Activated CD8-positive, alpha-beta T cell treated with anti-CD3 and anti-CD28 coated beads, Interleukin-2, amount 10 ng/mL, durations not matched to agents 7 days and 5 days (primary cell): ENCODE measurements at regions not wholly inside any gene's neighbourhood (a gene's known extent, or its start where the extent isn't known, plus 50 kb on each side); places are given as distances from the start of the nearest gene placed in this dataset.

ENCODE experiments used
- ATAC-seq: fragments of 150-1000 bp; cut with Tn5 transposase; one replicate; pipeline ENCODE4 v1.10.0; 2021; ENCODE audit warnings: moderate library complexity
- CTCF ChIA-PET: fragments of 350-600 bp; sonication (Branson Sonifier 250); formaldehyde crosslinking; loops from one replicate; lab custom pipeline; 2021; ENCODE audit warnings: antibody characterized with exemption; lab: Charles Lee
- POLR2A ChIA-PET: fragments of 350-600 bp; sonication (Branson Sonifier 250); formaldehyde crosslinking; loops from one replicate; lab custom pipeline; 2021; ENCODE audit warnings: antibody characterized with exemption; lab: Charles Lee
- DNase-seq: peaks from one replicate; pipeline ENCODE4 v3.0.0-alpha.2; 2020
- H3K27ac Mint-ChIP-seq: one replicate; pipeline ENCODE4 v1.8.0; 2021; ENCODE audit warnings: mild to moderate bottlenecking, mixed read lengths
- H3K27me3 Mint-ChIP-seq: one replicate; pipeline ENCODE4 v1.8.0; 2021; ENCODE audit warnings: low read depth, mixed read lengths
- H3K36me3 Mint-ChIP-seq: one replicate; pipeline ENCODE4 v1.8.0; 2021; ENCODE audit warnings: low read depth, mixed read lengths
- H3K4me1 Mint-ChIP-seq: one replicate; pipeline ENCODE4 v1.8.0; 2021; ENCODE audit warnings: low read depth, mixed read lengths
- H3K4me3 Mint-ChIP-seq: one replicate; pipeline ENCODE4 v1.8.0; 2021; ENCODE audit warnings: mild to moderate bottlenecking, mixed read lengths
- H3K9me3 Mint-ChIP-seq: one replicate; pipeline ENCODE4 v1.8.0; 2022; ENCODE audit warnings: mixed read lengths; ENCODE audit not compliant: insufficient read depth

DNA sequence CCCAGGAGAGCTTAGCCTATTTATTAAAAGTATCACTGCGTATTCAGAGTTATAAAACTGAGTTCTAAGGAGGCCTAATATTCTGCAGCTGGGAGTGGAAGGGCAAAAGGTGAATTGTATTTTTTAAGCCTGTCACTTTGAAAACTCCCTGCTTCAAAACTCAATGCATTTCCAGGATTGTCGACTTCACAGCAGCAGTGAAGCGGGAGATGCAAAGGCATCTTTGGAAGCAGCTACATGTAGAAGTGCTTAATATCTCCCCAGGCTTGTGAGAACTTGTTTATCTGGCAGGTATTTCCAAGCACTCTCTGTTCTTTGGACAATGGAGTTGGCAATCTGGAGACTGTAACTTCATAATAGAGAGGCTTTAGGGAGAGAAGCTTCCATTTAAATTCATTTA is 717.5 kb upstream of the SLIT2 start:
- H3K27ac Mint-ChIP-seq: no peak overlapping the region
- H3K9me3 Mint-ChIP-seq: peaks cover 3% of the 10 kb centered on the region
- no peaks in the 10 kb centered on the region for H3K27me3 Mint-ChIP-seq
- ATAC-seq (no peak), DNase-seq (no peak)
- H3K36me3 Mint-ChIP-seq: no peaks in the 10 kb centered on the region
- no peak overlapping the region for H3K4me3 Mint-ChIP-seq
- no peaks in the 10 kb centered on the region for H3K4me1 Mint-ChIP-seq
- ChIA-PET CTCF (no interaction called here), POLR2A (no interaction called here)

DNA sequence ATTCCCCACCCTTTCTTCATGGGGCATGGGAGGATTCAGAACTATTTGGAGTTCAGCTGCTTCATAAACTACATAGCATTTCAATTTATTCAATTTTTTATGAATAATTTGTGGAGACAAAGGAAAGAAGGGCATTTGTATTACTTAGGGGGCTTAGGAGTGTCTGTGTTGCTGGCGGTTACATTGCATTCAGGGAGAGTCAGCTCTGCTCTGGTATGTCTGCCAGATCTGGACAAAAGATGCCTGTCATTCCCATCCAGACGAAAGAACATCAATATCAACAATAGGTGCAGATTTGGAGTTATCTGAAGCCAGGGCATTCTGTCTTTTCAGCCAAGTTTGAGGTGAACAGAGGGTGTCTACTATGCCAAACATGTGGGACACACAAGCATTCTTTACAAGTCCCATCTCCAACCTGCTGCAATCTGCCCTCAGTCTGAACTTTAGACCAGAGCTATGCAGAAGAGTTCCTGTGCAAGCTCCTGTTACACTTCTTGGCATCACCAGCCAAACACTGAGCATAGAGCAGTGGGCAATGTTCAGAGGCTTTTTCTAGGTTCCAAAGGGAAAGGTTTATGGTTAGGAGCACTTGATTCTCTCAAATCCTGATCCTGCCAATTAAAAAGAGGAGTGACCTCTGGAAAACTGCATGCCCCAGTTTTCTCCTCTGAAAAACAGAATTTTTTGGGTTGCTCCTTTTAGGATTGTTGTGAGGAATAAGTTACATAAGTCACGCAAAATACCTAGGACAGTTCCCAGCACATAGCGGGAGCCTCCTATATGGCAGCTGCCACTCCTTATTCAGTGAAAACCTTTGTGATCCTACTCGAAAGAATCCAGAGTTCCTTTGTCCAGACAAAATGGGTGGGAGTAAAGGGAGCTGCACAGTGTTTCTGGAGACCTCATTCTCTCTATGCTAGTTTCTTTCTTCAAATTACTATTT is 719.5 kb upstream of the SLIT2 start:
- DNase-seq: no peak
- Mint-ChIP-seq H3K27ac (no peak overlapping the region), H3K4me1 (no peaks in the 10 kb centered on the region), H3K4me3 (no peak overlapping the region), H3K36me3 (no peaks in the 10 kb centered on the region), H3K27me3 (no peaks in the 10 kb centered on the region), H3K9me3 (peaks cover 2% of the 10 kb centered on the region)
- ATAC-seq: no peak
- POLR2A ChIA-PET: no interaction called here
- CTCF ChIA-PET: no interaction called here

DNA sequence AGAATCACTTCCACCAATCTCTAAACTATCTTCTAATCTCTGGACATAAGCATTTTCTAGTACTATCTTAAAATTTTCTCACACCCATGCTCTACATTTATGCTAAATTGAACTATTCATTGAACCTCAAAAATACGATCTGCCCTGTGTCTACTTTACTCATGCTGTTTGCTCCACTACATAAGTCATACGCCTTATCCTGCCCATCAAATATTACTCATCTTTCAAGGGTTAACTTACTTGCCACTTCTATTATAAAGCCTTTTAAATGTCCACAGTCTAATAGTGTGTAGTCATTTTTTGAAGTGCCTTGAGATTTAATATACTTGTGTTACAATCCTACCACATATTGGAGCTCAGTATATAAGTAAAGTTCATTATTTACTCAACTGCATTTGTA is 727.7 kb upstream of the SLIT2 start:
- H3K9me3 Mint-ChIP-seq: no peaks in the 10 kb centered on the region
- no peaks in the 10 kb centered on the region for H3K36me3 Mint-ChIP-seq
- no peak for DNase-seq
- no peak overlapping the region for H3K4me3 Mint-ChIP-seq
- H3K27ac Mint-ChIP-seq: no peak overlapping the region
- H3K4me1 Mint-ChIP-seq: no peaks in the 10 kb centered on the region
- POLR2A ChIA-PET: no interaction called here
- no peaks in the 10 kb centered on the region for H3K27me3 Mint-ChIP-seq
- no peak for ATAC-seq
- CTCF ChIA-PET: no interaction called here

DNA sequence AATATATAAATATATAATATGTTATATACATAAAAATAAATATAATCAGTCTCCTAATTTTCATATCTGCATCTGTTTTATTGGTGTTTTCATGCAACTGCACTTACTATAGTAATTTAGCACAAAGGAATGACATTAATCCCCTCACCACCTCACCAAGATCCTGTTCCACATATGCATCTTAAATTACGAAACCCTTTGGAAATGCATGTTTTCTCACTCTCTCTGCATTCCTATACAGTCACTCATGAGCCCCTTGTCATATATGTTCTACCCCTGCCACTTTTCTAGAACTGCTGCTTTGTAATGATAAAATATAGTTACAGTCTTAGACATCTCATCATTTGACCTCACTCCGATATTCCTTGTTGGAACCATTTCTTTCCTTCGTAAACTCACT is 728.7 kb upstream of the SLIT2 start:
- POLR2A ChIA-PET: no interaction called here
- no peaks in the 10 kb centered on the region for H3K27me3 Mint-ChIP-seq
- CTCF ChIA-PET: no interaction called here
- H3K9me3 Mint-ChIP-seq: no peaks in the 10 kb centered on the region
- ATAC-seq (no peak), DNase-seq (no peak)
- no peaks in the 10 kb centered on the region for H3K36me3 Mint-ChIP-seq
- no peak overlapping the region for H3K27ac Mint-ChIP-seq
- no peak overlapping the region for H3K4me3 Mint-ChIP-seq
- H3K4me1 Mint-ChIP-seq: no peaks in the 10 kb centered on the region

DNA sequence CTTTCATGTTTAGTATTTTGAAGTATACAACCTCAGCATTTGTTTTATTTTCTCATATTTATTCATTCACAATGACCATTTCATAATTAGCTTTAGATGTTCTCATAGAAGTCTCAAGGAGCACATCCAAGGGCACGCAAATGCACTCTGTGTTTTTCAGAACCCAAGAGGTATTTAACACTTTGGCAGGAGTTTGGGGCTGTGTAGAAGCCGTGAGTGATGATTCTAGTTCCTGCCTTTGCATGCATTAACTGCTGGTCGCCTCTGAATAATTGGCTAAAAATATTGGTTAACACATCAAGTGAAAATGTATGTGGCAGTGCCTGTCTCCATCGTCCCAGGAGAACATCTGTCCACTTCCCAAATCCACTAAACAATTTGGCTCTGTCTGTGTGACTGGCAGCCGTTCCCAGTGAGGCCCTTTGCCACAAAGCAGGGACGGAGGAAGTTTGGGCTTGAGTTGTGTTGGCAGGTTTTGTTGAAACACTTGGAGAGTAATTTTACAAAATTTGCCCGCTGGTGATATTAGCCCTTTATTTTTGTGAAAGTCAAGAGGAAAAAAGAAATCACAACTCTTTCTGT is 730.7 kb upstream of the SLIT2 start:
- no peaks in the 10 kb centered on the region for H3K4me1 Mint-ChIP-seq
- CTCF ChIA-PET: no interaction called here
- H3K4me3 Mint-ChIP-seq: no peak overlapping the region

DNA sequence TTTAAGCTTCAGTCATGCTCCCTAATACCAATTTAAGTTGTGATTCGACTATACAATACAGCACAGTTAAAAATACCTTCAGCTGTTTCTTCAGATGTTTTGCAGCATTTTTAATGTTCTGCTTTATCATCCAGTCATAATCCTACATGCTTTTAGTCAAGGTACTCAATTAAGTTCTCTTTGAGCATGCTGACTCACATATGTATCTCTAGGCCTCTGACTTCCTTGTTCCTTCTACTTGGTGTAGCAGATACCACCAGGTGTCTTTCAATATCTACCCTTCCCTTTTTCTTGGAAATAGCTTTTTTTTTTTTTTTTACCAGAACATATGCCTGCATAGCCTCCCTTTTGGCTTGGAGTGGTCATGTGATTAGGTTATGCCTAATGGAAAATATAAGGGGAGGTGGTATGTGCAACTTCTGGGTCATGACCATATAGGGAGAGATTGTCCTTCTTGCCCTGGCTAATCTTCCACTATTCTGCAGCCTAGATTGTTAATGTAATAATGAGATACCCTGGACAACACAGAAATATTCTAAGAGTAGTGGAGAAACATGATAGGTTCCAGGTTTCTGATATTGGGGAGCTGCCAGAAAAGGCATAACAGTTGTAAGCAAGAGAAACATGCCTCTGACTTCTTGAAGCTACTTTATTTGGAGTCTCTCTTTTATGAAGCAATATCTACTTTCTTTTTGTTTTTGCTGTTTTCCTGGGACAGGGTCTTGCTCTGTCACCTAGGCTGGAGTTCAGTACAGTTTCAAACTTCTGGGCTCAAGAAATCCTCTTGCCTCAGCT is 737.2 kb upstream of the SLIT2 start:
- CTCF ChIA-PET: no interaction called here

More for the DNA sequence above, 730.7 kb upstream of the SLIT2 start:
- DNase-seq (no peak), ATAC-seq (no peak)
- no peaks in the 10 kb centered on the region for H3K27me3 Mint-ChIP-seq
- POLR2A ChIA-PET: no interaction called here
- no peaks in the 10 kb centered on the region for H3K36me3 Mint-ChIP-seq
- H3K9me3 Mint-ChIP-seq: no peaks in the 10 kb centered on the region
- H3K27ac Mint-ChIP-seq: no peak overlapping the region

DNA sequence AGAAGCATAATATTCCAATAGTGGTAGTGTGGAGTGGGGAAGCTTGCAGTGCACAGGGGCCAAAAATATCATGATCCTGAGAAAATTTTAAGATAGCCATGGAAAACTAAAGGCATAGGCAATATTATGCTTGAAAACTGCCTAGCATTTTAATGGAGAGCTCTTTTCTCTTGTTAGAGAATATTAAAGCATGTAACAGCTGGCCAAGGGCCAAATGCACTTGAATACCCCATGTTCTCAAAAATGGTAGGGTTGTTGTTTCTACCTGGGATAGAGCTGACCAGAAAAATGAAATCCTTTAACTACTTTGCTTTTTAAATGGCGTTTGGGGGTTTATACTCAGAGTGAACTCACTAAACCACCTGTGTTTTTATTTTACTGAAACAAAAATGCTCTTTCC is 739.6 kb upstream of the SLIT2 start:
- Mint-ChIP-seq H3K9me3 (peaks cover 3% of the 10 kb centered on the region), H3K27ac (no peak overlapping the region), H3K36me3 (no peaks in the 10 kb centered on the region), H3K4me1 (no peaks in the 10 kb centered on the region), H3K27me3 (no peaks in the 10 kb centered on the region), H3K4me3 (no peak overlapping the region)
- DNase-seq (no peak), ATAC-seq (no peak)
- ChIA-PET POLR2A (no interaction called here), CTCF (no interaction called here)

More for the DNA sequence above, 737.2 kb upstream of the SLIT2 start:
- ATAC-seq: no peak
- POLR2A ChIA-PET: no interaction called here
- no peak overlapping the region for H3K4me3 Mint-ChIP-seq
- H3K27me3 Mint-ChIP-seq: no peaks in the 10 kb centered on the region
- peaks cover 3% of the 10 kb centered on the region for H3K9me3 Mint-ChIP-seq
- H3K27ac Mint-ChIP-seq: no peak overlapping the region
- no peaks in the 10 kb centered on the region for H3K36me3 Mint-ChIP-seq
- no peak for DNase-seq
- no peaks in the 10 kb centered on the region for H3K4me1 Mint-ChIP-seq

DNA sequence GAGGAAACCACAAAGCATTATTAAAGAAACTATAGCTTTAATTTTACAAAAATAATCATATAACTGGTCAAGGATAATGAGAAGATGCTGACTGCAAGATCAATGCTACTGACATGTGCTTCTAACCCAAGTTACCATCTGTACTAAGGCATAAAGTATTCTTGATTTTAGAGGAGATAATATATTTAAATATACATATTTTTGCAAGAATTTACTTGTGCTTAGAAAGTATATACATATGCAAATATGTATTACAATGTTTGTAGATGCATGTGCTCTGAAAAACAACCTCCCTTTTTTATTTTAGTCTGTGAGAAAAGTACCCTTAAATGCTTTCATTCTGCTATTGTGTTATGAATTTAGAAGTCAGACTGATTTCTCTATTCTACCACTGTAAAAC is 740.7 kb upstream of the SLIT2 start:
- ChIA-PET POLR2A (no interaction called here), CTCF (no interaction called here)
- Mint-ChIP-seq H3K4me3 (no peak overlapping the region), H3K27me3 (no peaks in the 10 kb centered on the region), H3K27ac (no peak overlapping the region), H3K36me3 (no peaks in the 10 kb centered on the region), H3K4me1 (no peaks in the 10 kb centered on the region), H3K9me3 (peaks cover 3% of the 10 kb centered on the region)
- no peak for ATAC-seq
- DNase-seq: no peak

DNA sequence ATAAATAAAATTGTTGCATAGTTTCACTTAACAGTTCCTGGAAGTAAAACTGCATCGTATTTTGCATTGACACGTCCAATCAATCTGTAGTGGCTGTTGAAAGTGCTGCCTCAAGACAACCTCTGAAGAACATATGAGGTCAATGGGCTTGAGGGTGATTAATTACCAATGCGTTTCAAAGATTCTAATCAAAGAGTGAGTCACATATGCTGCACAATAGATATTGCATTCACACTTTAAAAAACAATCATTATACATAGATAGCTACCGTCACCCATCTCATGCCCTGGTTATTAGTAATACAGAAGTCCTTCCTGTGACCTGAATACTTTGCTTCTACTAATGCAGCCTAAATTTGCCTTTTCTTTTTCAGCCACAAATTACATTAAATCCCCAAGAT is 743.3 kb upstream of the SLIT2 start:
- Mint-ChIP-seq H3K4me3 (no peak overlapping the region), H3K4me1 (no peaks in the 10 kb centered on the region), H3K27me3 (no peaks in the 10 kb centered on the region), H3K36me3 (no peaks in the 10 kb centered on the region), H3K9me3 (peaks cover 3% of the 10 kb centered on the region), H3K27ac (no peak overlapping the region)
- ATAC-seq (no peak), DNase-seq (no peak)
- ChIA-PET POLR2A (no interaction called here), CTCF (no interaction called here)

DNA sequence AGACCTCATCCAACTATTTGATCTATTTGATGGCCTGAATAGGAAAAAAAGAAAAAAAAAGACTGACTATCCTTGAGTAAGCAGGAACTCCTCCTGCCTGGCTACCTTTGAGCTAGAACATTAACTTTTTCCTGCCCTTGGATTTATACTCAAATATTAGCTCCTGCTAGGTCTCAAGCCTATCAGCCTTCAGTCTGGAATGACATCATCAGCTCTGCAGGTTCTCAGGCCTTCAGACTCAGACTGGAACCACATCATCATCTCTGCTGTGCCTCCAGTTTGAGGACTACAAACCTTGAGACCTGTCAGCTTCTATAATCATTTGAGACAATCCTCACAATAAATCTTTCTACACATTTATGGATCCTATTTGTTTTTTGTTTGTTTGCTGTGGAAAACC is 754.0 kb upstream of the SLIT2 start:
- H3K9me3 Mint-ChIP-seq: no peaks in the 10 kb centered on the region
- ChIA-PET POLR2A (no interaction called here), CTCF (no interaction called here)
- H3K4me1 Mint-ChIP-seq: no peaks in the 10 kb centered on the region
- no peak for ATAC-seq
- DNase-seq: no peak
- no peak overlapping the region for H3K27ac Mint-ChIP-seq
- H3K36me3 Mint-ChIP-seq: no peaks in the 10 kb centered on the region
- H3K4me3 Mint-ChIP-seq: no peak overlapping the region
- no peaks in the 10 kb centered on the region for H3K27me3 Mint-ChIP-seq

DNA sequence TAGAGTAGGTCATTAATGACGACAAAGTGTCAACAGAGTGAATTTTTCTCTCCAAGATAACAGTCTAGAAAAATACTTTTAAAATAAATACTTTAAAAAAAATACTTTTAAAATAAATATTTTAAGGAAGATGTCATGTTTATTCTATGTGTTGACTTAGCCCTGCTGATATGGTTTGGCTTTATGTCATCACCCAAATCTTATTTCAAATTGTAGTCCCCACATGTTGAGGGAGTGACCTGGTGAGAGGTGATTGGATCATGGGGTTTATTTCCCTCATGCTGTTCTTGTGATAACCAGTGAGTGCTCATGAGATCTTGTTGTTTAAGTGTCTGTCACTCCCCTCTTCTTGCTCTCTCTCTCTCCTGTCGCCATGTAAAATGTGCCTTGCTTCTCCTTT is 754.9 kb upstream of the SLIT2 start:
- Mint-ChIP-seq H3K36me3 (no peaks in the 10 kb centered on the region), H3K4me1 (no peaks in the 10 kb centered on the region), H3K4me3 (no peak overlapping the region), H3K9me3 (no peaks in the 10 kb centered on the region), H3K27me3 (no peaks in the 10 kb centered on the region), H3K27ac (no peak overlapping the region)
- ATAC-seq: no peak
- POLR2A ChIA-PET: no interaction called here
- DNase-seq: no peak
- CTCF ChIA-PET: no interaction called here

DNA sequence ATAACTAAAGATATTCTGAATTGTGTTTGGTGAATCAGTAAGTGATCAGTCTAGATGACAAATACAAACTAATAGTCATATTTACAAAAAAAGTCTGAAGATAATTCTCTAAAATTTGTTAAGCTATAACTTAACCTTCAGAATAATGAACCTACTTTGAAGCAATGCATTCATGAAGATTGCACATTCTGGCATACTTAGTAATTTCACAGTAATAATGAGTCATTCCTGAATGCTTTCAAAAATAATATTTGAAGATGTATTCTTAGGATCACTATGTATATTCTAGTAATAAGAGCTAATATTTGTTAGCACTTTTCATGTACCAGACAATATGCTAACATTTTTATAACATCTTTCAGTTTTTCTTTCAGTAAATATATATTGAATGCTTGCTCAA is 756.7 kb upstream of the SLIT2 start:
- no peak overlapping the region for H3K27ac Mint-ChIP-seq
- peaks cover 7% of the 10 kb centered on the region for H3K9me3 Mint-ChIP-seq
- no peak for DNase-seq
- H3K36me3 Mint-ChIP-seq: no peaks in the 10 kb centered on the region
- no peaks in the 10 kb centered on the region for H3K27me3 Mint-ChIP-seq
- ChIA-PET CTCF (no interaction called here), POLR2A (no interaction called here)
- no peak for ATAC-seq
- no peaks in the 10 kb centered on the region for H3K4me1 Mint-ChIP-seq
- no peak overlapping the region for H3K4me3 Mint-ChIP-seq
